HepG2 (cell line): ENCODE measurements at regions not wholly inside any gene's neighbourhood (a gene's known extent, or its start where the extent isn't known, plus 50 kb on each side); places are given as distances from the start of the nearest gene placed in this dataset.

Experiments used
- ATAC-seq: fragments of 200-7000 bp; cut with Tn5 transposase; 3 replicates; pipeline ENCODE4 v1.9.1; 2020; ENCODE audit warnings: mild to moderate bottlenecking, moderate library complexity
- BruUV-seq: library from RNA; stranded (reverse); fragments of 400-500 nt; replicated peaks from 2 replicates; lab custom pipeline; 2021; lab: Mats Ljungman, UMichigan
- CTCF ChIA-PET: fragments of 300-600 bp; formaldehyde crosslinking; extraction: SDS; loops from one replicate; lab custom pipeline; 2021; ENCODE audit warnings: low total read pairs, inconsistent platforms, low intra/inter-chr PET ratio; lab: Yijun Ruan, JAX
- POLR2A ChIA-PET: fragments of 350-600 bp; sonication (Branson Sonifier 250); formaldehyde crosslinking; loops from one replicate; lab custom pipeline; 2020; ENCODE audit warnings: antibody characterized with exemption, inconsistent platforms; lab: Yijun Ruan, JAX
- DNase-seq: peaks from one replicate; pipeline ENCODE4 v3.0.0-alpha.2; 2015; ENCODE audit warnings: low spot score
- FAIRE-seq: peaks from 3 replicates; lab custom pipeline; 2011; peaks lifted over from hg19 to GRCh38; lab: Jason Lieb, UNC
- H2AFZ ChIP-seq: one replicate; pipeline ENCODE4 v1.6.1; 2011; ENCODE audit warnings: low read length, inconsistent platforms
- H3K27ac ChIP-seq: fragments of 300-600 bp; 3 replicates; pipeline ENCODE4 v1.8.0; 2011; ENCODE audit warnings: mixed run types, mild to moderate bottlenecking, mixed read lengths, low read length, inconsistent platforms; ENCODE audit not compliant: insufficient read depth; ENCODE audit errors: extremely low read length
- H3K27me3 ChIP-seq, 2 experiments: fragments of 200-600 bp in 1 of 2; 2 replicates in 1 of 2; 3 replicates in 1 of 2; pipeline versions ENCODE4 v1.6.0 to v1.8.0; 2011; ENCODE audit warnings: low read length in 2 of 2, mild to moderate bottlenecking in 2 of 2, moderate library complexity in 2 of 2, inconsistent platforms in 1 of 2; ENCODE audit not compliant: insufficient read depth in 2 of 2, control insufficient read depth in 1 of 2
- H3K36me3 ChIP-seq, 2 experiments: fragments of 200-600 bp in 1 of 2; replicated peaks in 1 of 2; 2 replicates in 1 of 2; 3 replicates in 1 of 2; pipeline versions ENCODE4 v1.5.1 to v1.8.0; 2011; ENCODE audit warnings: low read length in 2 of 2, inconsistent platforms in 1 of 2; ENCODE audit not compliant: insufficient read depth in 2 of 2, control insufficient read depth in 1 of 2
- H3K4me1 ChIP-seq: 2 replicates; pipeline ENCODE4 v1.5.1; 2012; ENCODE audit warnings: low read length, inconsistent platforms; ENCODE audit not compliant: insufficient read depth
- H3K4me2 ChIP-seq: 2 replicates; pipeline ENCODE4 v1.6.0; 2011; ENCODE audit warnings: low read depth, low read length, inconsistent platforms
- H3K4me3 ChIP-seq, 3 experiments: fragments of 200-600 bp in 1 of 3; sonication (generic), shearing (Covaris generic) in 1 of 3; replicated peaks in 1 of 3; 2 replicates each; pipeline ENCODE4 v1.5.1; 2011 to 2016; ENCODE audit warnings: low read length in 3 of 3, inconsistent platforms in 2 of 3, low read depth in 2 of 3, mild to moderate bottlenecking in 2 of 3, control low read depth in 1 of 3, mixed read lengths in 1 of 3; ENCODE audit not compliant: insufficient read depth in 1 of 3
- H3K79me2 ChIP-seq: one replicate; pipeline ENCODE4 v1.6.1; 2011; ENCODE audit warnings: low read length, inconsistent platforms; ENCODE audit not compliant: insufficient read depth
- H3K9ac ChIP-seq: 2 replicates; pipeline ENCODE4 v1.6.0; 2011; ENCODE audit warnings: mild to moderate bottlenecking, low read depth, low read length, inconsistent platforms; ENCODE audit not compliant: insufficient read depth
- H3K9me3 ChIP-seq: 2 replicates; pipeline ENCODE4 v1.5.1; 2012; ENCODE audit warnings: mild to moderate bottlenecking, low read length
- H4K20me1 ChIP-seq: 2 replicates; pipeline ENCODE4 v1.6.0; 2011; ENCODE audit warnings: inconsistent platforms, mild to moderate bottlenecking, low read length, moderate library complexity; ENCODE audit not compliant: insufficient read depth
- ARNTL ChIP-seq: sonication (generic); formaldehyde crosslinking; IDR thresholded peaks from 2 replicates; pipeline ENCODE4 v1.4.0; 2020; ENCODE audit warnings: mild to moderate bottlenecking, missing genetic modification reagents
- CAMTA2 ChIP-seq: sonication (generic); formaldehyde crosslinking; IDR thresholded peaks from 2 replicates; pipeline ENCODE4 v1.4.0; 2020; ENCODE audit warnings: mild to moderate bottlenecking, missing genetic modification reagents, borderline replicate concordance
- HNF4G ChIP-seq, 2 experiments: sonication (generic) in 1 of 2; formaldehyde crosslinking in 1 of 2; IDR thresholded peaks; 2 replicates each; pipeline versions ENCODE4 v1.4.0 to v1.6.1; 2011 to 2020; ENCODE audit warnings: borderline replicate concordance in 2 of 2, low read depth in 2 of 2, mild to moderate bottlenecking in 2 of 2, low read length in 1 of 2, missing genetic modification reagents in 1 of 2, moderate library complexity in 1 of 2
- IKZF4 ChIP-seq: sonication (generic); formaldehyde crosslinking; IDR thresholded peaks from 2 replicates; pipeline ENCODE4 v1.5.1; 2020; ENCODE audit warnings: borderline replicate concordance, mild to moderate bottlenecking, low read depth, missing genetic modification reagents; ENCODE audit errors: not compliant biosample characterization
- IRF2 ChIP-seq: IDR thresholded peaks from 2 replicates; pipeline ENCODE4 v1.6.1; 2018; ENCODE audit warnings: missing genetic modification reagents, missing compliant biosample characterization
- NAIF1 ChIP-seq: sonication (generic); formaldehyde crosslinking; IDR thresholded peaks from 2 replicates; pipeline ENCODE4 v1.5.0; 2020; ENCODE audit warnings: mild to moderate bottlenecking, missing genetic modification reagents, borderline replicate concordance
- NFE2L1 ChIP-seq: sonication (generic); formaldehyde crosslinking; IDR thresholded peaks from 2 replicates; pipeline ENCODE4 v1.4.0; 2020; ENCODE audit warnings: missing genetic modification reagents, mild to moderate bottlenecking, borderline replicate concordance
- PCBP1 ChIP-seq: fragments of 200-400 bp; formaldehyde crosslinking; IDR thresholded peaks from 2 replicates; pipeline ENCODE4 v1.6.1; 2017; ENCODE audit warnings: mild to moderate bottlenecking, low read depth, low read length, borderline replicate concordance
- PHF8 ChIP-seq: sonication (generic); formaldehyde crosslinking; IDR thresholded peaks from 2 replicates; pipeline ENCODE4 v1.5.0; 2020; ENCODE audit warnings: missing genetic modification reagents
- RAD51 ChIP-seq: fragments of 450-650 bp; IDR thresholded peaks from 2 replicates; pipeline ENCODE4 v1.6.1; 2016; ENCODE audit warnings: borderline replicate concordance
- SETDB1 ChIP-seq: sonication (generic); formaldehyde crosslinking; IDR thresholded peaks from 2 replicates; pipeline ENCODE4 v1.5.1; 2020; ENCODE audit warnings: missing genetic modification reagents, mild to moderate bottlenecking, borderline replicate concordance
- SIX4 ChIP-seq: sonication (generic); formaldehyde crosslinking; IDR thresholded peaks from 2 replicates; pipeline ENCODE4 v1.4.0; 2020; ENCODE audit warnings: missing genetic modification reagents
- SOX5 ChIP-seq: IDR thresholded peaks from 2 replicates; pipeline ENCODE4 v1.6.1; 2016; ENCODE audit warnings: borderline replicate concordance
- ZBTB38 ChIP-seq: sonication (generic); formaldehyde crosslinking; IDR thresholded peaks from 2 replicates; pipeline ENCODE4 v1.5.1; 2020; ENCODE audit warnings: mild to moderate bottlenecking, missing genetic modification reagents
- ZKSCAN5 ChIP-seq: sonication (generic); formaldehyde crosslinking; IDR thresholded peaks from 2 replicates; pipeline ENCODE4 v1.5.1; 2020; ENCODE audit warnings: mild to moderate bottlenecking, missing genetic modification reagents
- ZNF383 ChIP-seq: sonication (generic); formaldehyde crosslinking; IDR thresholded peaks from 2 replicates; pipeline ENCODE4 v1.4.0; 2020; ENCODE audit warnings: missing genetic modification reagents, mild to moderate bottlenecking, borderline replicate concordance
- ZNF451 ChIP-seq: sonication (generic); formaldehyde crosslinking; IDR thresholded peaks from 2 replicates; pipeline ENCODE4 v1.5.0; 2020; ENCODE audit warnings: mild to moderate bottlenecking, missing genetic modification reagents
- ZNF564 ChIP-seq: sonication (generic); formaldehyde crosslinking; IDR thresholded peaks from 2 replicates; pipeline ENCODE4 v1.8.1; 2023; ENCODE audit warnings: mild to moderate bottlenecking, missing genetic modification reagents
- WGBS: methylation state at CpG from one replicate; pipeline ENCODE4 v1.1.6; 2017; ENCODE audit warnings: low lambda C conversion rate; 5-methylcytosine and 5-hydroxymethylcytosine counted together
- in situ Hi-C: cut with HindIII; loops from 2 replicates; pipeline ENCODE4 v1.10.0; 2017; ENCODE audit warnings: low pct_unique_long_range_greater_than_20kb; ENCODE audit not compliant: extremely low pct_ligation_motif_present
- intact Hi-C: fragments of 100-400 bp; cut with micrococcal nuclease; formaldehyde crosslinking; loops from one replicate; pipeline ENCODE4 v1.10.0; 2022; ENCODE audit not compliant: unreplicated experiment
- TF ChIP-seq, protein P1 (sequence below): sonication (generic); formaldehyde crosslinking; IDR thresholded peaks from 2 replicates; pipeline ENCODE4 v1.8.1; 2023; ENCODE audit warnings: mild to moderate bottlenecking, moderate library complexity, missing genetic modification reagents
- TF ChIP-seq, protein P2 (sequence below): sonication (generic); formaldehyde crosslinking; IDR thresholded peaks from 2 replicates; pipeline ENCODE4 v1.4.0; 2020; ENCODE audit warnings: mild to moderate bottlenecking, low read depth, missing genetic modification reagents
- TF ChIP-seq, protein P3 (sequence below): sonication (generic); formaldehyde crosslinking; conservative IDR thresholded peaks from 2 replicates; pipeline ENCODE4 v1.8.0; 2022; ENCODE audit warnings: missing genetic modification reagents

DNA sequence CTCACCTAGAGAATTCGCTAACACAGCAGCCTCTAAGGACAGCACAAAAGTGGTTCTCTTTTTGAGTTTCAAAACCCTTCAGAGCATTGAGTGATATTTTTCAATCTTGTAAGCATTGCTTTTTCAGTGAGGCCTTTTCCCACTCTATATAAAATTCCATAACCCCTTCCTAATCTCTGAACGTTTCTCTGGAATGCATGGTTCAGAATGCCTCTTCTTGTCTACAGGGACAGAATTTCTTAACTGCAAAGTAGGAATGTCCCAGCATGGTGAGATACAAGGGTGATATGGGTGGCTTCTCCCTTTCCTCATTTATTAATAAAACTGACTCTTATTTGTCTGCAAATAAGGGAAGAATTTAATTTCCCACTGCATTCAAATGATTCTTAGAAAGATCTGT is 377.9 kb downstream of the LTN1 start (continued):
- TF ChIP-seq, protein P1, sequence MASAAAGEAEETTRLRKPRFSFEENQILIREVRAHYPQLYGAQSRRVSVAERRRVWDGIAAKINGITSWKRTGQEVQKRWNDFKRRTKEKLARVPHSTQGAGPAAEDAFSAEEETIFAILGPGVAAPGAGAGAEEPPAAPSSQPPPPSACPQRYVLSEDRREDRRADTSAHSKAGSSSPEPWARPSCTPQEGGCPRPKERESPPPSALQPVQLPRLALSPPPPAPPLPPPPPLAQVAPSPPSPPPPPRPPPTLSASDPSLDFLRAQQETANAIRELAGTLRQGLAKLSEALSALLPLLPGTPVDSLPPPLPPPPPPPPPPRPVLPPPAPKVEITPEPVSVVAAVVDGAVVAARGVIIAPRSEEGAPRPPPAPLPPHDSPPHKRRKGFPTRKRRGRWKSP (CRISPR knock-in tag): no peak
- TF ChIP-seq CAMTA2 (CRISPR knock-in tag): no peak
- no peak for TF ChIP-seq ZBTB38 (CRISPR knock-in tag)
- no peak for TF ChIP-seq ARNTL (CRISPR knock-in tag)
- TF ChIP-seq, protein P2, sequence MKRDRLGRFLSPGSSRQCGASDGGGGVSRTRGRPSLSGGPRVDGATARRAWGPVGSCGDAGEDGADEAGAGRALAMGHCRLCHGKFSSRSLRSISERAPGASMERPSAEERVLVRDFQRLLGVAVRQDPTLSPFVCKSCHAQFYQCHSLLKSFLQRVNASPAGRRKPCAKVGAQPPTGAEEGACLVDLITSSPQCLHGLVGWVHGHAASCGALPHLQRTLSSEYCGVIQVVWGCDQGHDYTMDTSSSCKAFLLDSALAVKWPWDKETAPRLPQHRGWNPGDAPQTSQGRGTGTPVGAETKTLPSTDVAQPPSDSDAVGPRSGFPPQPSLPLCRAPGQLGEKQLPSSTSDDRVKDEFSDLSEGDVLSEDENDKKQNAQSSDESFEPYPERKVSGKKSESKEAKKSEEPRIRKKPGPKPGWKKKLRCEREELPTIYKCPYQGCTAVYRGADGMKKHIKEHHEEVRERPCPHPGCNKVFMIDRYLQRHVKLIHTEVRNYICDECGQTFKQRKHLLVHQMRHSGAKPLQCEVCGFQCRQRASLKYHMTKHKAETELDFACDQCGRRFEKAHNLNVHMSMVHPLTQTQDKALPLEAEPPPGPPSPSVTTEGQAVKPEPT (CRISPR knock-in tag): no peak
- TF ChIP-seq IRF2 (CRISPR knock-in tag): no peak
- TF ChIP-seq IKZF4 (CRISPR knock-in tag): no peak
- no peak for TF ChIP-seq PCBP1
- no peak for TF ChIP-seq RAD51
- TF ChIP-seq SETDB1 (CRISPR knock-in tag): no peak

DNA sequence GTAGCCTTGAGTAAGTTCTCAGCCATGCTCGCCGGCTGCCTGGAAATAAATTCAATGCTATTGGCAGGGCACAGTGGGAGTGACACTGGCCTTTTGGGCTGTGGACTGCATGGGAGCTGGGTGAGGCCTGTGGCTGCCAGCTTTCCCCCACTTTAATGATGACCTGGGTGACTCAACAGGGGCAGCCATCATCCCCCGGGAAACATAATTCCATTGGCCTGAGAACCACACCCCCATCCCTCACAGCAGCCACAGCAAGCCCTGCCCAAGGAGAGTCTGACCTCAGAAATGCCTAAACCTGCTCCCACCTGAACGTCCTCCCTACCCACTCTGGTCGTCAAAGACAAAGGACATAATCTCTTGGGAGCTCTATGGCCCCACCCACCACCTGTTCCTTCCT is 384.0 kb downstream of the LTN1 start:
- 0% methylated on average over 2 of the region's 5 CpGs for WGBS
- no peaks in the 10 kb centered on the region for H3K36me3 ChIP-seq
- intact Hi-C loops: no loop called here
- ChIA-PET CTCF (no interaction called here), POLR2A (no interaction called here)
- no peak for ATAC-seq
- H3K79me2 ChIP-seq: no peaks in the 10 kb centered on the region
- no peaks in the 10 kb centered on the region for H3K4me1 ChIP-seq
- H2AFZ ChIP-seq: no peak overlapping the region
- no peak overlapping the region for H3K27ac ChIP-seq
- no peak overlapping the region for H3K4me3 ChIP-seq
- H4K20me1 ChIP-seq: no peaks in the 10 kb centered on the region
- no peak for DNase-seq
- H3K27me3 ChIP-seq: no peaks in the 10 kb centered on the region
- H3K9ac ChIP-seq: no peak overlapping the region
- BruUV-seq: no TSS peak
- no peak overlapping the region for H3K4me2 ChIP-seq
- peaks cover 51% of the 10 kb centered on the region for H3K9me3 ChIP-seq
- in situ Hi-C loops: no loop called here
- FAIRE-seq: no peak
- TF ChIP-seq ZNF564 (no peak), SOX5 (CRISPR knock-in tag) (no peak), NAIF1 (CRISPR knock-in tag) (no peak), NFE2L1 (CRISPR knock-in tag) (no peak), ZKSCAN5 (no peak), SIX4 (CRISPR knock-in tag) (no peak), PHF8 (CRISPR knock-in tag) (no peak), ZNF383 (CRISPR knock-in tag) (no peak), ZNF451 (CRISPR knock-in tag) (no peak), HNF4G (IDR thresholded peaks at IDR 0.05; ENCODE audit: borderline replicate concordance, low read depth, low read length) (no peak), HNF4G (CRISPR knock-in tag; IDR thresholded peaks at IDR 0.05; ENCODE audit: borderline replicate concordance, low read depth) (no peak)
- TF ChIP-seq, protein P3, sequence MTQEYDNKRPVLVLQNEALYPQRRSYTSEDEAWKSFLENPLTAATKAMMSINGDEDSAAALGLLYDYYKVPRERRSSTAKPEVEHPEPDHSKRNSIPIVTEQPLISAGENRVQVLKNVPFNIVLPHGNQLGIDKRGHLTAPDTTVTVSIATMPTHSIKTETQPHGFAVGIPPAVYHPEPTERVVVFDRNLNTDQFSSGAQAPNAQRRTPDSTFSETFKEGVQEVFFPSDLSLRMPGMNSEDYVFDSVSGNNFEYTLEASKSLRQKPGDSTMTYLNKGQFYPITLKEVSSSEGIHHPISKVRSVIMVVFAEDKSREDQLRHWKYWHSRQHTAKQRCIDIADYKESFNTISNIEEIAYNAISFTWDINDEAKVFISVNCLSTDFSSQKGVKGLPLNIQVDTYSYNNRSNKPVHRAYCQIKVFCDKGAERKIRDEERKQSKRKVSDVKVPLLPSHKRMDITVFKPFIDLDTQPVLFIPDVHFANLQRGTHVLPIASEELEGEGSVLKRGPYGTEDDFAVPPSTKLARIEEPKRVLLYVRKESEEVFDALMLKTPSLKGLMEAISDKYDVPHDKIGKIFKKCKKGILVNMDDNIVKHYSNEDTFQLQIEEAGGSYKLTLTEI (CRISPR knock-in tag): no peak
